ENCODE measurements at regions not wholly inside any gene's neighbourhood (a gene's known extent, or its start where the extent isn't known, plus 50 kb on each side); places are given as distances from the start of the nearest gene placed in this dataset.

DNA sequence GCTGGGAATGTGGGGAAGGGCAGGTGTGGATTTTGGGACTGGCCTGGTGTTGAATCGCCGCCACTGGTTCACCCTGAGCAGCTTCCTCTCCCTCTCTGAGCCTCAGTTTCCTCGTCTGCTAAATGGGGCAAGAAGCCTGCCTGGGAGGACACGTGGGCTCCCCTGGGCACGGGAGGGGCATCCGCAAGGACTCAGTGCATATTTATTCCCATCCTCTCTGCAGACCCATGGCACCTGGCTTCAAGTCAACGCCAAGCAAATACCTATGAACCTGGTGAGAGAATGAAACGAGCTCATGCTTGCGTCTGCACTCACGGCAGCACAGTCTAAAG, 234.4 kb downstream of the PTPRU start:
- no peak for TF ChIP-seq CTCF (IDR thresholded peaks at IDR 0.05)
- no peak overlapping the region for H3K27ac ChIP-seq
- peaks cover 0 to 40% of the 10 kb centered on the region in 2 donors for H3K27me3 ChIP-seq
- H3K4me3 ChIP-seq, result no peak overlapping the region
- H3K9me3 ChIP-seq, result peaks cover 0 to 2% (median 0%) of the 10 kb centered on the region in 3 donors
- no peaks in the 10 kb centered on the region for H3K36me3 ChIP-seq
- no peak for DNase-seq
- intact Hi-C loops (cut with DNase I; ENCODE audit: low total_unique reads), result no loop called here
- no peaks in the 10 kb centered on the region for H3K4me1 ChIP-seq

- peaks cover 0 to 4% (median 0%) of the 10 kb centered on the region in 3 donors for H3K9me3 ChIP-seq
- TF ChIP-seq CTCF (IDR thresholded peaks at IDR 0.05), result no peak
- no peaks in the 10 kb centered on the region for H3K36me3 ChIP-seq
- no peak overlapping the region for H3K27ac ChIP-seq
- intact Hi-C loops (cut with DNase I; ENCODE audit: low total_unique reads), result no loop called here
- peak in 1 of 2 donors; percentile 53 for DNase-seq
- no peaks in the 10 kb centered on the region for H3K4me1 ChIP-seq
- peaks cover 0 to 35% of the 10 kb centered on the region in 2 donors for H3K27me3 ChIP-seq
- H3K4me3 ChIP-seq, result no peak overlapping the region
Measured at GRCh38 chr1:29470087-29470787, 233.9 kb downstream of the PTPRU start.

DNA sequence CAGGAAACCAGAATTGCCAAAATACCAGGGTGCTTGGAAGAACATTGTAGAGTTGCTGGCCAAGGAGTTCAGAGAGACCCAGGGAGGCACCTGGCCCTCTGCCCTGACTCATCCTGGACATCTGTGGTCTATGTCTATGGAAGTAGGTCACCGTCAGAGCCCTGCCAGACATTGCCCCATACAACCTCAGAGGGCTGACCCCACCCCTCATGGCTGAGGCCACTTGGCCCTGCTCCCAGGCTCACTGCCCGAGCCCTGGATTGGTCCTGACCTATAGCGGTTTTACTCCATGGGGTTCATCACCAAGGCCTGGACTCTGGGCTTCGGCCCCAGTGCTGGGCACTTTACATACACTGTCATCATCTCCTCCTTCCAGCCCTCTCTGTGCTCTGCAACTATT, 233.1 kb downstream of the PTPRU start:
- peak; percentile 32 to 70 for DNase-seq
- no peaks in the 10 kb centered on the region for H3K36me3 ChIP-seq
- no peaks in the 10 kb centered on the region for H3K4me1 ChIP-seq
- peaks cover 0 to 27% of the 10 kb centered on the region in 2 donors for H3K27me3 ChIP-seq
- no peak overlapping the region for H3K27ac ChIP-seq
- TF ChIP-seq CTCF (IDR thresholded peaks at IDR 0.05), result no peak
- intact Hi-C loops (cut with DNase I; ENCODE audit: low total_unique reads), result no loop called here
- H3K4me3 ChIP-seq, result no peak overlapping the region
- H3K9me3 ChIP-seq, result peaks cover 0 to 12% (median 5%) of the 10 kb centered on the region in 3 donors

- Histone ChIP-seq H3K27ac (no peak overlapping the region), H3K4me1 (no peaks in the 10 kb centered on the region), H3K36me3 (no peaks in the 10 kb centered on the region), H3K27me3 (peaks cover 0 to 20% of the 10 kb centered on the region in 2 donors), H3K4me3 (no peak overlapping the region), H3K9me3 (peaks cover 0 to 13% (median 5%) of the 10 kb centered on the region in 3 donors)
- DNase-seq, result peak in 1 of 2 donors; percentile 50
- TF ChIP-seq CTCF (IDR thresholded peaks at IDR 0.05), result no peak
- intact Hi-C loops (cut with DNase I; ENCODE audit: low total_unique reads), result no loop called here
Measured at GRCh38 chr1:29467989-29468900, 231.9 kb downstream of the PTPRU start.

GRCh38 chr1:29466258-29466657, 229.9 kb downstream of the PTPRU start:
- no peaks in the 10 kb centered on the region for H3K36me3 ChIP-seq
- no peaks in the 10 kb centered on the region for H3K4me1 ChIP-seq
- no peak for TF ChIP-seq CTCF (IDR thresholded peaks at IDR 0.05)
- no peak overlapping the region for H3K27ac ChIP-seq
- no peak for DNase-seq
- peaks cover 0 to 13% (median 5%) of the 10 kb centered on the region in 3 donors for H3K9me3 ChIP-seq
- no peak overlapping the region for H3K4me3 ChIP-seq
- intact Hi-C loops (cut with DNase I; ENCODE audit: low total_unique reads), result no loop called here
- H3K27me3 ChIP-seq, result peaks cover 0 to 25% of the 10 kb centered on the region in 2 donors

Measured in tibial artery (tissue), 4 donors.